NCI-H526 treated with DMSO at 0.1 percent for 48 hours (cell line): ENCODE measurements at regions not wholly inside any gene's neighbourhood (a gene's known extent, or its start where the extent isn't known, plus 50 kb on each side); places are given as distances from the start of the nearest gene placed in this dataset.

Experiments used
- DNase-seq: peaks from one replicate; lab custom pipeline; 2025; lab: John Stamatoyannopoulos, UW

DNA sequence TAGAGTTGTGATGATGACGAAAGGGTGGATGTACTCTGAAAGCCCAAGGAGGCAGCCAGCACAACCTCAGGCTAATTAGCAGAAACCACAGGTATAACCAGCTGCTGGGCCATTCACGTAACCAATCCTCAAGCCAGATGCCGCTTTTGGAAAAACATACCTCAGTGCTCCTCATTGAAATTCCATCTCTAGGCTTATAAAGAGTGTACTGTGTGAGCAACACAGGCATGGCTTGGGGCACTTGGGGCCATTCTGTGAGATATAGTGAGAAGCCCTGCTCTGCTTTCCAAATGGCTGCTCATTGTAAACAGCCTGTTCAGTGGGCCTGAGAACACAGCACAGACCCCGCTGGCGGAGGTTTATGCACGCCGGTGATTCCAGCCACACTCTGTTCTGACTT is 182.1 kb upstream of the HHIP start:
- DNase-seq, result no peak

DNA sequence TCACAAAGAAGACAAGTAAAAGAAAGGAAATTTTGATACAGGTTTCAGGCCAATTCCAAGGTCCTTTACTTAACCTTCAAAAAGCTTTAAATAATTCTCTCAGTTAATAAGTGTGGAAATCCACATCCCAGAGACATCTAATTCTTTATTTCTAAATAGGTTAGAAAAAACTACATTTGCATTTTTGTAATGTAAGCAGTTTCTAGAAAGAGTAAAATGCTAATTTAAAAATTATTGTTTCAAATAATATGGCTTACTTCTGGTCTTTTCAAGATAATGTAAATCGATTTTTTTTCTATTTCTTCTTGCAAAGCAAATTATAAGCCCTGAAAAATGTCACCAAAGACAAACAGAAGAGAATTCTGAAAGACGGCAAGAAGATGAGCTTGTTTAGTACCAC is 180.4 kb upstream of the HHIP start:
- no peak for DNase-seq

DNA sequence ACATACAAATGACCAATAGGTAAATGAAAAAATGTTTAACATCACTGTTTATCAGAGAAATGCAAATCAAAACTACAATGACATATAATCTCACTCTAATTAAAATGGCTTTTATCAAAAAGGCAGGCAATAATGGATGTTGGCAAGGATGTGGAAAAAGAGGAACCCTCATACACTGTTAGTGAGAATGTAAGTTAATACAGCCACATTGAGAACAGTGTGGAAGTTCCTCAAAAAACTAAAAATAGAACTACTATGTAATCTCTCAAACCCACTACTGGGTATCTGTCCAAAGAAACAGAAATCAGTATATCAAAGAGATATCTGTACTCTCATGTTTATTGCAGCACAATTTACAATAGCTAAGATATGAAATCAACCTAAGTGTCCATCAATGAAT is 165.9 kb upstream of the HHIP start:
- no peak for DNase-seq

DNA sequence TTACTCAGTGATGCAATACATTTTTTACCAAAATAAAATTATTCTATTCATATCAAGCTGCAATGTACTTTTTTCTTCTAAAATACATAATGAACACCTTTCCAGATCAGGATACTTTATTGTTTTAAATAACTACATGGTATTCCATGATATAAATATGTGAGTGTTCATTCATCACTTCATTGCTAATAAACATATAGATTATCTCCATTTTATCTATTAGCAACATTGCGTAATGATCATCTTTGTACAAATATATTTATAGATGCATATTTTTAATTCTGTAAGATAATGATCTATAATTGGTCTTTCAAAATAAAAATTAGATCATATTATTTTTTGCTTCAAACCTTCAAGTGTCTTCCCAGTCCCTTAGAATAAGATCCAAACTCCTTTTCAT is 156.1 kb upstream of the HHIP start:
- no peak for DNase-seq

DNA sequence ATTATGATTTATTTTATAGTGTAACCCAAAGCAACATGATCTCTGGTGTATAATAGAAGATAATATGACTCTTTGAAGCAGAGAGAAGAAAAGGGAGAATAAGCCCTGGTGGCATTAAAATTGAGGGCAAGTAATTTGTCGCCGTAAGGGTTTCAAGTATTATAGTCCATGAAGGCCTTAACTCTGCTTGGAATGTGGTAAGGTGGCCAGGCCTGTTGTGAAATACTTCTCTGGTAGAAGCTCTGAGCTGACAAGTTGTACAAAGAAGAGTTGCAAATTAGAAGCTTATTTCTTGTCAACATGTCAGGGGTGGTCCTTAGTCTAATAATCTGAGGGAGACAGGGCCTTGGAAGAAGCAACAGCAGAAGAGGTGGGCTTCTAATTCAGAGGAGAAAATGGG is 151.7 kb upstream of the HHIP start:
- no peak for DNase-seq

DNA sequence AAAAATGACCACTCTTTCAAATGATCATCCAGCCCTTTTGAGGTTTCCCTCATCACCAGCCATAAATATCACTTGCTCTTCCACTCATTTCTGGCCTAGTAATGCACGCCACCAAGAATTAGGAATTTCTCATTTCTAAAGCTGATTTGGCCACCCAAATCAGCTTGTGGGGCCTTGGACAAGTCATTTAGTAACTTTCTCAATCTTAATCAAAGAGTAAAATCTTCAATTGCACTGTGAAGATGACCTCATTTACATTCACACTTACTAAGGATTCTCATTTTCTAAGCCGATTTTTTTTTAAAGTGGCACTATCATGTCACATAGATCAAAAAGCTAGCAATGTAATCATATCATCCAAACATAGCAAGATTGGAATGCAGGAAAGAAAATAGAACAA is 150.0 kb upstream of the HHIP start:
- DNase-seq, result no peak

DNA sequence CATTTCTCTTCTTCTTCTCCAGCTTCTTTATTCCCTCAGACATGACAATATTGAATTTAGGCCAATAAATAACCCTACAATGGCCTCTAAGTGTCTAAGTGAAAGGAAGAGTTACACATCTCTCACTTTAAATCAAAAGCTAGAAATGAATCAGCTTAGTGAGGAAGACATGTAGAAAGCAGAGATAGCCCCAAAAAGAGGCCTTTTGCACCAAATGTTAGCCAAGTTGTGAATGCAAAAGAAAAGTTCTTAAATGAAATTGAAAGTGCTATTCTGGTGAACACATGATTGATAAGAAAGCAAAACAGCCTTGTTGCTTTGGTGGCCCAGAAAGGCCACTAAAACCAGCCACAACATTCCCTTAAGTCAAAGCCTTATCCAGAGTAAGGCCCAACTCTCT is 146.2 kb upstream of the HHIP start:
- no peak for DNase-seq

DNA sequence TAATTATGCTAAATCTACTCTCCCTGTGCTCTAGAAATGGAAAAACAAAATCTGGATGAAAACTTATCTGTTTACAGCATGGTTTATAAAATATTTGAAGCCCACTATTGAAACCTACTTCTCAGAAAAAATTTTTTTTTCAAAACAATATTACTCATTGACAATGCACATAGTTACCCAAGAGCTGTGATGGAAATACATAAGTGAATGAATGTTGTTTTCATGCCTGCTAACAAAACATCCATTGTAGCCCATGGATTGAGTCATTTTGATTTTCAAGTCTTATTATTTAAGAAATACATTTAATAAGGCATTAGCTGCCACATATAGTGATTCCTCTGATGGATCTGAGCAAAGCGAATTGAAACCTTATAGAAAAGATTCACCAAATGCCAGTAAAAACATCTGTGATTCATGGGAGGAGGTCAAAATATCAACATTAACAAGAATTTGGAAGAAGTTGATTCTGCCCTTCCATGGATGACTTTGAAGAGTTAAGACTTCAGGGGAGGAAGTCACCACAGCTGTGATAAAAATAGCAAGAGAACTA is 144.7 kb upstream of the HHIP start:
- no peak for DNase-seq

DNA sequence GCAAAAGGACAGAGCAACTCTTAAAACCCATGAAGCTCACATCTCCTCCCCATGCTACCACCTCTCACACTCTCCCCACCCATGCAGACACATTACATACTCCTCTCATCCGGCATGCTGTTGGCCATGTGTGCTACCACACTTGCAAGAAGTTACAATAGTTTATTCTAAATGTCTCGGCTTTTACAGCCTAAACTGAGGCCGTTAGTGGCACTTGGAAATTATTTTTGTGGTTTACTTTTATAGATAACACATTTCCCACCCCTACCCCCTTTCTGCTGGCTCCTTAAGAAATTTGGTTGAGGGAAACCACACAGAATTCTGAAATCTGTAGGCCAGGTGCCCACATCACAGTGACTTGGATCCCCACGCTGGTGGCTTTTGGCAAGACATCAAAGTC is 141.1 kb upstream of the HHIP start:
- DNase-seq, result no peak

DNA sequence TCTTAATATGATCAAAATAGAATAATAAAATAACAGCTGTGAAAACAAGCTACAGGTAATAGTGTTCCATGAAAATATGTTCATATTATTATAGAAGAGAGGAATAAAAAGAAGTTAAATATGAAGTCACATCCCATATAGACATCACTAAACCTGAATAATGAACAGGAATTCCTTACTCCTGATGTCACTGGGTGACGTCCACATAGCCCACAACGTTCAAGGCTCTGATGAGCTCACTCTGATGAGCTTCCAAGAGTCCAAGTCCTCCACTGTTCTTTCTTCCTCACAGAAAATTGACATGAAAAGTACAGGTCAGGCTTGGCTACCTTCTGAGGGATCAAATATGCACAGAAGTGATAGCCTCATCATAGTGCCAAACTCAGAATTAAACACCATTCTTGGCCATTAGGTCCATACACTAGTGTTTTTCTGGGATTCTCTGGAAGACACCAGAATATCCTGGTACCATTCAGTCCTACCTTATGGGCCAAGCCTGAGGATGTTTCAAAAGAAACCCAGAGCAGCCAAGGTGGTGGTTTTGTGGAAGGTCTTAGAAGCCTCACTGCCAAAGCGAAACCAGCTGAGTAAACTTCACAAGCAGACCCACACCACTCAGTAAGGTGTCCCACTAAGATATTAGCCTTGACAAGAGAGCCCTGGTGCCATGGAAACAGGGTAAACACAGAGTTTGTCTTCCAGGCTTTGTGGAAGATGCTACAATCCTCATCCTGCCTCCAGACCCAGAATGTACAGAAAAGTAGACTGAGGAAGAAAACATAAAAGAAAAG is 138.4 kb upstream of the HHIP start:
- no peak for DNase-seq

DNA sequence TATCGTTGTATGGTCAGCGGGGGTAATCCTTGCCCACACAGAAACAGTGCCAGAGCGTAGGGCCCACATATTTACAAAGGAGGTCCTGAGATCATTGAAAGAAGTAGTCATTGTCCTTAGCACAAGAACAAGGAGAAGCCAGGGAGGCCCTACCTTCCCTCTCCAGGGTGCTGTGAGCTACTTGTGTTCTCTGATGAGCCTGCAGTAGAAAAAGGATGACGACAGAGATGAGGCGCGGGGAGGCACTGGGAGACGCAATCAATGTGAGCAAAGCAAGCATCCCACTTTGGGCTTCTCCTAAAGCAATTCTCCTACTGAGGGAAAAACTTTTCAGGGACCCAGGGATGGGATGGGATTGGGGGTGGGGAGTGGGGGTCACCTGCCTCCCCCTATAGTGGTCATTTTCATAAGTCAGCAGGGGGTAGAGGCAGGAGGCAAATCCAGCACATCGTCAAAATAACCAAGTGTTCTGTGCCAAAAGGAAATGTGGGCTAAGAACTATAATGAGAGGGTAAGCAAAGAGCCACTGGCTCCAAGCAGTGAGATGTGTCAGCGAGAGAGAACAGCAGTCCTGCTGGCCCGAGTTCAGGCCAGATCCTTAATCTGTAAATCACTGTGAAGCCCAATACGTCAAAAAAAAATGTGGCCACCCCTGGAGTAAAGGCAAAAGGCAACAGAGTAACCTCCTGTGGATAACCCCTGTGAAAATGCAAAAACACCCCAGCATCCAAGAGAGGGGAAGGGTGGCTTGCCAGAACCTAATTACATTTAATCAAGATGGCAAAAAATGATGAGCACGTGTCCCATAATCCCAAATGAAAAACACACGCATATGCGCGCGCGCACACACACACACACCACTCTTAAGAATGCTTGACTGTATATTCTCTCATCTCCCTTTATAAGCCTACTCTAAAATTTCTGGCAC is 136.6 kb upstream of the HHIP start:
- DNase-seq, result no peak

DNA sequence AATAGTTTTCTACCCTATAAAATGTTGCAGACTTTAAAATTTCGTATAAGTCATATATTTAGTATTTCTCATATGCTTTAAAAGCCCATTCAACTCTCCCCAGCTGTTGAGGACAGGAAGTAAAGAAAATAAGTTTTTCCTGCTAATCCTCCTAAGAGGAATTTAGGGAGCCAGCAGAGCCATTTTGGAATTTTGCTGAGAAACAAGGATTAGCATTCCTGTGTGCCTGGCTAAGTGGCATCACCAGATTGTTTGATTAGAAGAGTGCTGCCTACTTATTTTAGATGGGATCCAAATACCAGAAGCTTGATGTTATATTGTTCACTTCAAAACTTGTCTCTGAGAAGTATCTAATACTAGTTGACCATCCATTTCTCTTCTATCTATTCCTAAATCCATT is 131.2 kb upstream of the HHIP start:
- no peak for DNase-seq

DNA sequence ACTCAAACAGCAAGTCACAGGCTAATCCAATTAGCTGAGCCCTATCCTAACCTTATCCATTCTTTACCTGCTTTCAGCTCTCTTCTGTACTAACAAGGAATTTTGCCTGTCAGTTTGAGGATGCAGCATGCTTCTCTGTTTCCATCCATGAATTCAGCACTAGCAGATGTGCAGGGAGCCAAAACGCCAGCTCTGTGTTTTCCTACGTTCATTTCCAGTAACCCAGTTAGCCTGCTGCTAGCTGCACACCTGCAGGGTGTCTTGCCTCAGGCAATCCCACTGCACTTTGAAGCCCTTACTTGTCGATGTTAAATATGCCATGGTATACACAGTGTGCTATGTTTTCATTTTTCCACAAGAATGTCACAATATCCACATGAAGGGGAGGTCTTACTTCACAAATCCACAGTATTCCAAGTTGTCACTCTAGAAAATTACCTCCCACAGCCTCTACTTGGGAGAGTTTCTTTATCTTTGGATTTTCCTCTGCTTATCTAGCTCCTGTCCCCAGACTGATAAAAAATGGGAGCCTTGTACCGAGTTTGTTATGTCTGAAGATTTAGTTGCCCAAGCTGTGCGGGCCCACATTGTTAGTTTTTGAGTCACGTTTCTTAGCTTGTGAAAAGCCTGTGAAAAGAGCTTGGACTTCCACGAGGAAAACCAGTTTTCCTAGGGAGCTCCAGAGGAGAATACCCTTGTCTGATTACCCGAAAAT is 127.6 kb upstream of the HHIP start:
- no peak for DNase-seq

DNA sequence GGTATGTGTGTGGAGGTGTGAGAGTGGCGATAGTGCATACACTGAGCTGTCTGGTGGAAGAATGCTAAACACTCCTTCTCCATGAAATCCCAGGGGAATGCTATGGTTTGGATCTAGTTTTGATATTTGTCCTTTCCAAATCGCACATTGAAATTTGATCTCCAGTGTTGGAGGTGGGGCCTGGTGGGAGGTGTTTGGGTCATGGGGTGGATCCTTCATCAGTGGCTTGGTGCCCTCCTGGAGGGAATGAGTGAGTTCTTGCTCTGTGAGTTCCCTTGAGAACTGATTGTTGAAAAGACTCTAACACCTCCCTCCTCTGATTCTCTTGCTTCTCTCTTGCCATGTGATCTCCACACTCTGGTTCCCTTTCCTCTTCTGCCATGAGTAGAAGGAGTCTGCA is 114.1 kb upstream of the HHIP start:
- DNase-seq, result no peak

DNA sequence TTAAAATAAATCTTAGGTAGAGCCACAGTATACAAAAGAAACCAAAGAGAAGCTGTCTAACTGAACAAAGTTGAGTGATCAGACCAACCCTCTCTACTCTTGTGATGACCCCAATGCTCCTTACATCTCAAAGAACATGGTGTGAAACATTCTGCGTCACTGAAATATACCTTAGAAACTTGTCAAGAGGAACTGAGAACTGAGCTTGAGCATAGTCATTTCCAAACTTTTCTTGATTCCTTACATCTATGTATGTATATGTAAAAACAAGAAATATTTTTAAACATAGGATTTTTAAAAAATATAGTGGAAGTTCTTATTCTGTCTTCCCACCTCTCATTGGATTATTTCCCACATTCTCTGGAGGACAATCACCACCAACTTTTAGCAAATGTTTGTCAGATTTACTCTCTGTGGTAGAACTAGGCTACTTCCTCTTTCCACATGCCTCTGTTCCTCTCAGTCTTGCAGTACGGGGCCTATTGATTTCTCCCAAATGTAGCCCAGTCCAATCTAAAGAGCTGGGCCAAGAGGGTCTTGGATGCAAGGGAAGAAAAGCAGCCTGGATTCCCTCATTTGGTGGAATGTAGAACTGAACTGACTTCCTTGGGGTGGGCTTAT is 98.2 kb upstream of the HHIP start:
- DNase-seq, result no peak

DNA sequence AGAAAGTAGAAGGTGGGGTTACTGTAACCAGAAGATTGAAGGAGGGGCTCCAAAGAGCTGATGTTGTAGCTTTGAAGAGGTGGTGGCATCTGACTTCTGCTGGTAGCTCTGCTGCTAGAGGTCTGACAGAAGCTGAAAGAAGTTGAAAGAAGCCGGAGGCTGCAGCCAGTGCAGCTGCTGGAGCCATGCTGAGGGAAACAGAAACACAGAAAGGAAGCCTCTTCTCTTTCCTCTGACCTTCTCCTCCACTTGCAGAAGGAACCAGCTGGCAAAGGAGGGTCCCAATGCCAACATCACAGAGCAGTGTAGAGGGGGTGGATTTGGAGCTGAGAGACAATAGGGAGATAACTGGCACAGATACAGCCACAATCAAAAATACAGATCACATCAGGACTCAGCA is 89.3 kb upstream of the HHIP start:
- DNase-seq, result no peak

DNA sequence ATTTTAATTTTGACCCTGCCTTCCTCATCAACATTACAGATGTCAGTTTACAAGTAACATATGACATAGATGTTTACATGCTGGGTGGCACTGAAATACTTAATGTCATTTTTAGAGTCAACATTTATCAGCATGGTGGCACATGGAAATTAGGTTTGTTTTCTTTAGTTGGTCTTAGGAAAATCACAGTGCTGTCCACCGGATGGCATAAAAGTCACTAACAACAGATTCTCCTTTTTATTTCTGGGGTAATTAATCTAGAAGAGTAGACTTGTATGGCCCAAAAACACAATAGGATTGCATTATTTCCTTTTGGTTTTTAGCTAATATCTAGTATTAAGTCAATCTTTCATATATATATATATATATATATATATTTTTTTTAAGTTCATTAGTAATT is 88.6 kb upstream of the HHIP start:
- no peak for DNase-seq

DNA sequence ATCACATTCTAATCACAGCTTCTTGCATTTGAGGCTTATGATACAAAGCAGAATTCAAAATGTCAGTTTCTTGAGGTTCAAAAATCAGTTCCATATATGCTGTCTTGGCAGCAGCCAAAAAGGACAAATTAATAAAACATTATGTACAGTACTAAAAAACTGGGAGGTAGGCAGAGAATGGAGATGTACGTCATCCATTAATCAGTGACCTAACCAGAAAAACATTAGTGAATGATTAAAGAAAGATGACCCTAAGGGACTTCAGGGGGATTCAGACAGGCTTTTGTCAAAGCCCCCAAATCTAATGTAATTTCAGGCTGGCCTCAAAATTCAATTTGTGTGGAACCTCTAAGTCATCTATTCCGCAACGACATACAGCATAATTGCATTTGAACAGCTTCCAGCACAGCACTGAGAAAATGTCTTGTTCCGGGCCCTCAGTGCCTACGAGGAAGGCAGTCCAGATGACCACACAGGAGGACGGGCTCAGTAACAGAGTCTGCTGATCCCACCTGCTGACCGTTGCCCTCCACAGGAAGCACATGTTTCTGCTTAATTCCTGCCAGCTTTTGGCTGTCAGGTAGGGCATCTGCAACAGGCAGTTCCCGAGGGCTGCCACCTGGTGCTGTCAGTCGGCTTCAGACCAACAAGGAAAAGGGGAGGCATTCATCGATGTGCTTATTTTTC is 83.8 kb upstream of the HHIP start:
- no peak for DNase-seq

DNA sequence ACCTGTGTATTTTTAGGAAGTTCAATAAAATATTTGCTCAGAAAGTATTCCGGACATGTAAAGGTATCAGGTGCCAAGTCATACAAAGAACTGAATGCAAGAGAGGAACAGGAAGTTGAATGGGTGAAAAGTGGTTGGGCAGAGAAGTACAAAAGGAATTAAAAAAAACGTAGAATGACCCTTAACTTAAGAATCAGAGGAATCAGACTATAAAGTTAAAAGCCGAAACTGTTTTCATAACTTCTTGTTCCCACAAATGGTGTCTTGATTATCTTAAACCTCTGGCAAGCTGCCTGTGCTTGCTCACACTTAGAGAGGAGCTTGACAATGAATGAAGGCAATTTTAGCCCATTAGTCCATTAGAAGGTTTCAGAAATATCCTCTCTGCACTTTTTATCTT is 81.6 kb upstream of the HHIP start:
- DNase-seq, result no peak

DNA sequence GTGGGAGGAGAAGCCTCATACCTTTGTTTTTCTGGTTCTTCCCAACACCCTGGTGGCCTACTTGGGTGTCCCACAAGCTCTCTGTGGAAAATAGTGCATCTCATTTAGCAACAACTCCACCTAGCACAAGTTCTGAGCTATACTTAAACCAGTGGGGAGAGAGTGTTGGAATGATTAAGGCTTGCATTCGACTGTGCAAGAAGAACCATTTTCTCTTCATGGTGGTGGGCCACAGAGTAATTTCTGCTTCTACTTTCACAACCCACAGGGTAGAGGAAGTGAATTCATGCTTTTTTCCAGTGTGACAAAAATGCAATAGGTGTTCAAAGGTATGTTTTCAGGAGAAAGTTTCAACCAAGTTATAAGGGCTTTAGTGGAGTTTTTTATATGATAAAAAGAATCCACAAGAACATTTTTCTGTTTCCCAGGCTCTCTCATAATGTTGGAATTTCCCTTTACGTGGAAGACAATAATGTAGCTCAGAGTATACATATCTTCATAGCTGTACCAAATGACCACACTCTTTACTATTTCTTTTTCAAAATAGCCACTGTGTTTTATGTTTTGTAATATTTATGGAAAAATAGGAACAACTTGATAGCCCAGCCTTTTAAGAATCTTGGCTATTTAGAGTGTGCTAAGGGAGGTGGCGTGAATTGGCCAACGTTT is 80.3 kb upstream of the HHIP start:
- DNase-seq, result no peak

DNA sequence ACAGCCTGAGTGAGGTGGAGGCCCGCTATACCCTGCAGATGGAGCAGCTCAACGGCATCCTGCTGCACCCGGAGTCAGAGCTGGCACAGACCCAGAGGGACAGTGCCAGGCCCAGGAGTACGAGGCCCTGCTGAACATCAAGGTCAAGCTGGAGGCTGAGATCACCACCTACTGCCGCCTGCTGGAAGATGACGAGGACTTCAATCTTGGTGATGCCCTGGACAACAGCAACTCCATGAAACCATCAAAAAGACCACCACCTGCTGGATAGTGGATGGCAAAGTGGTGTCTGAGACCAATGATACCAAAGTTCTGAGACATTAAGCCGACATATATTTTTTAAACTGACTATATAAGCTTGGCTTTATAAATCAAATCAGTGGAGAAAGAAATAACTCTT is 73.3 kb upstream of the HHIP start:
- no peak for DNase-seq
